IMR-90 (cell line): ENCODE measurements at regions not wholly inside any gene's neighbourhood (a gene's known extent, or its start where the extent isn't known, plus 50 kb on each side); places are given as distances from the start of the nearest gene placed in this dataset.

Experiments
- ATAC-seq: fragments of 200-7000 bp; cut with Tn5 transposase; 2 replicates; pipeline ENCODE4 v1.9.1; 2020; ENCODE audit warnings: low read depth, mild to moderate bottlenecking, moderate library complexity
- BruUV-seq: library from RNA; stranded (reverse); fragments of 400-500 nt; replicated peaks from 2 replicates; lab custom pipeline; 2021; lab: Mats Ljungman, UMichigan
- CTCF ChIA-PET: fragments of 300-600 bp; formaldehyde crosslinking; extraction: SDS; loops from one replicate; lab custom pipeline; 2021; ENCODE audit warnings: antibody characterized with exemption; lab: Yijun Ruan, JAX
- POLR2A ChIA-PET: fragments of 300-600 bp; sonication (Branson Sonifier 250); formaldehyde crosslinking; loops from one replicate; lab custom pipeline; 2022; ENCODE audit warnings: antibody characterized with exemption; ENCODE audit not compliant: unreplicated experiment; lab: Charles Lee
- DNase-seq: peaks from one replicate; pipeline ENCODE4 v3.0.0; 2013
- H2AFZ ChIP-seq: replicated peaks from 2 replicates; pipeline ENCODE3; 2013; ENCODE audit warnings: low read length, mild to moderate bottlenecking; ENCODE audit not compliant: poor library complexity
- H2AK5ac ChIP-seq: 2 replicates; pipeline ENCODE4 v1.6.1; 2013; ENCODE audit warnings: low read depth, low read length, inconsistent platforms
- H2AK9ac ChIP-seq: replicated peaks from 2 replicates; pipeline ENCODE3; 2013; ENCODE audit warnings: mild to moderate bottlenecking, low read depth, low read length, moderate library complexity; ENCODE audit not compliant: poor library complexity
- H2BK120ac ChIP-seq: 2 replicates; pipeline ENCODE4 v1.6.1; 2013; ENCODE audit warnings: low read depth, low read length, inconsistent platforms
- H2BK15ac ChIP-seq: 3 replicates; pipeline ENCODE4 v1.6.1; 2013; ENCODE audit warnings: low read depth, low read length, inconsistent platforms
- H2BK20ac ChIP-seq: 2 replicates; pipeline ENCODE4 v1.6.1; 2013; ENCODE audit warnings: low read depth, mild to moderate bottlenecking, inconsistent platforms, low read length, moderate library complexity
- H2BK5ac ChIP-seq: 2 replicates; pipeline ENCODE4 v1.6.1; 2013; ENCODE audit warnings: mild to moderate bottlenecking, low read depth, low read length, inconsistent platforms; ENCODE audit not compliant: poor library complexity, severe bottlenecking
- H3K14ac ChIP-seq: replicated peaks from 2 replicates; pipeline ENCODE4 v1.6.1; 2013; ENCODE audit warnings: low read depth, low read length, inconsistent platforms
- H3K18ac ChIP-seq: 2 replicates; pipeline ENCODE4 v1.6.1; 2013; ENCODE audit warnings: low read depth, low read length, control low read depth
- H3K23ac ChIP-seq: 2 replicates; pipeline ENCODE4 v1.6.1; 2013; ENCODE audit warnings: low read depth, low read length, inconsistent platforms
- H3K27ac ChIP-seq: 2 replicates; pipeline ENCODE4 v1.5.1; 2013; ENCODE audit warnings: mild to moderate bottlenecking, control low read depth, low read length; ENCODE audit not compliant: insufficient read depth
- H3K27me3 ChIP-seq: 2 replicates; pipeline ENCODE4 v1.6.1; 2013; ENCODE audit warnings: low read length; ENCODE audit not compliant: control insufficient read depth, insufficient read depth
- H3K36me3 ChIP-seq: 2 replicates; pipeline ENCODE4 v1.6.1; 2013; ENCODE audit warnings: low read length, mixed read lengths; ENCODE audit not compliant: control insufficient read depth, insufficient read depth
- H3K4ac ChIP-seq: 2 replicates; pipeline ENCODE4 v1.6.1; 2013; ENCODE audit warnings: low read depth, low read length, inconsistent platforms
- H3K4me1 ChIP-seq: 2 replicates; pipeline ENCODE4 v1.6.1; 2013; ENCODE audit warnings: low read length, mixed read lengths; ENCODE audit not compliant: control insufficient read depth, insufficient read depth
- H3K4me2 ChIP-seq: 2 replicates; pipeline ENCODE4 v1.6.1; 2013; ENCODE audit warnings: low read depth, mild to moderate bottlenecking, control low read depth, low read length, moderate library complexity
- H3K4me3 ChIP-seq: 2 replicates; pipeline ENCODE4 v1.5.1; 2013; ENCODE audit warnings: low read depth, mild to moderate bottlenecking, control low read depth, low read length, moderate library complexity; ENCODE audit not compliant: insufficient read depth
- H3K56ac ChIP-seq: 2 replicates; pipeline ENCODE4 v1.6.1; 2013; ENCODE audit warnings: low read length, inconsistent platforms; ENCODE audit not compliant: insufficient read depth; ENCODE audit errors: extremely low read depth
- H3K79me1 ChIP-seq, 2 experiments: 2 replicates each; pipeline ENCODE4 v1.6.1; 2013; ENCODE audit warnings: low read length in 2 of 2, inconsistent platforms in 1 of 2, low read depth in 1 of 2
- H3K9ac ChIP-seq: 2 replicates; pipeline ENCODE4 v1.6.1; 2013; ENCODE audit warnings: low read depth, low read length, control low read depth
- H3K9me1 ChIP-seq: 2 replicates; pipeline ENCODE4 v1.6.1; 2013; ENCODE audit warnings: low read length, inconsistent platforms; ENCODE audit not compliant: insufficient read depth
- H3K9me3 ChIP-seq: 2 replicates; pipeline ENCODE4 v1.6.1; 2013; ENCODE audit warnings: low read length; ENCODE audit not compliant: control insufficient read depth, insufficient read depth
- H4K20me1 ChIP-seq: 2 replicates; pipeline ENCODE4 v1.6.1; 2013; ENCODE audit warnings: low read length, inconsistent platforms; ENCODE audit not compliant: insufficient read depth
- H4K5ac ChIP-seq: 2 replicates; pipeline ENCODE4 v1.6.1; 2013; ENCODE audit warnings: mild to moderate bottlenecking, low read depth, low read length, control low read depth
- H4K8ac ChIP-seq, 2 experiments: 2 replicates each; pipeline ENCODE4 v1.6.1; 2013; ENCODE audit warnings: low read depth in 2 of 2, low read length in 2 of 2, control low read depth in 1 of 2, inconsistent platforms in 1 of 2
- H4K91ac ChIP-seq: 2 replicates; pipeline ENCODE4 v1.6.1; 2013; ENCODE audit warnings: low read depth, low read length, inconsistent platforms; ENCODE audit not compliant: insufficient read depth
- BHLHE40 ChIP-seq: fragments of 150-350 bp; IDR thresholded peaks from 2 replicates; pipeline ENCODE4 v1.6.1; 2016; ENCODE audit warnings: mild to moderate bottlenecking, low read depth, low read length
- CEBPB ChIP-seq: IDR thresholded peaks from 2 replicates; pipeline ENCODE4 v1.6.1; 2012; ENCODE audit warnings: low read depth, low read length, improper control_type of control experiment
- CHD1 ChIP-seq: IDR thresholded peaks from 2 replicates; pipeline ENCODE4 v1.6.1; 2012; ENCODE audit warnings: low read depth, low read length, improper control_type of control experiment
- CTCF ChIP-seq: conservative IDR thresholded peaks from 2 replicates; pipeline ENCODE4 v1.5.1; 2012; ENCODE audit warnings: mild to moderate bottlenecking, low read depth, low read length, improper control_type of control experiment
- ELK1 ChIP-seq: fragments of 150-350 bp; IDR thresholded peaks from 2 replicates; pipeline ENCODE4 v1.6.1; 2016; ENCODE audit warnings: low read depth, mild to moderate bottlenecking, low read length, moderate library complexity, borderline replicate concordance
- FOS ChIP-seq: fragments of 150-350 bp; IDR thresholded peaks from 2 replicates; pipeline ENCODE4 v1.6.1; 2016; ENCODE audit warnings: low read depth, low read length
- MAFK ChIP-seq: IDR thresholded peaks from 2 replicates; pipeline ENCODE4 v1.6.1; 2012; ENCODE audit warnings: low read depth, low read length, improper control_type of control experiment
- MAZ ChIP-seq: IDR thresholded peaks from 2 replicates; pipeline ENCODE4 v1.6.1; 2012; ENCODE audit warnings: low read depth, mild to moderate bottlenecking, low read length, improper control_type of control experiment, moderate library complexity, borderline replicate concordance
- MXI1 ChIP-seq: IDR thresholded peaks from 2 replicates; pipeline ENCODE4 v1.6.1; 2012; ENCODE audit warnings: low read depth, mild to moderate bottlenecking, low read length, moderate library complexity, borderline replicate concordance
- NFE2L2 ChIP-seq: fragments of 150-350 bp; IDR thresholded peaks from 2 replicates; pipeline ENCODE4 v1.6.1; 2016; ENCODE audit warnings: low read depth, mild to moderate bottlenecking, low read length
- POLR2A ChIP-seq: IDR thresholded peaks from 2 replicates; pipeline ENCODE4 v1.6.1; 2012; ENCODE audit warnings: mild to moderate bottlenecking, low read depth, low read length
- RAD21 ChIP-seq: IDR thresholded peaks from 2 replicates; pipeline ENCODE4 v1.6.1; 2012; ENCODE audit warnings: low read length, improper control_type of control experiment
- RCOR1 ChIP-seq: IDR thresholded peaks from 2 replicates; pipeline ENCODE4 v1.6.1; 2012; ENCODE audit warnings: mild to moderate bottlenecking, low read length, improper control_type of control experiment; ENCODE audit not compliant: insufficient replicate concordance
- RFX5 ChIP-seq: IDR thresholded peaks from 2 replicates; pipeline ENCODE4 v1.8.0; 2012; ENCODE audit warnings: low read depth, mild to moderate bottlenecking, low read length, moderate library complexity
- SMC3 ChIP-seq: fragments of 150-350 bp; IDR thresholded peaks from 2 replicates; pipeline ENCODE4 v1.6.1; 2016; ENCODE audit warnings: low read depth, mild to moderate bottlenecking, antibody characterized with exemption, low read length, moderate library complexity
- USF2 ChIP-seq: fragments of 150-350 bp; IDR thresholded peaks from 2 replicates; pipeline ENCODE4 v1.6.1; 2017; ENCODE audit warnings: mild to moderate bottlenecking, antibody characterized with exemption, low read length, low read depth
- WGBS, 2 experiments: methylation state at CpG; one replicate each; pipeline versions ENCODE4 v1.1.5 to v1.1.7; 2013; ENCODE audit warnings: missing lambda C conversion rate in 2 of 2; ENCODE audit not compliant: insufficient read length in 1 of 2; ENCODE audit errors: extremely low coverage in 2 of 2; 5-methylcytosine and 5-hydroxymethylcytosine counted together
- dilution Hi-C: fragments of 300-500 bp; cut with HindIII; formaldehyde crosslinking; loops from one replicate; pipeline ENCODE4 v1.14.3; 2018; ENCODE audit warnings: low sequenced_read_pairs; ENCODE audit not compliant: unreplicated experiment
- in situ Hi-C: fragments of 300-500 bp; cut with MboI; formaldehyde crosslinking; loops from 3 replicates; pipeline ENCODE4 v1.14.3; 2019; ENCODE audit warnings: low sequenced_read_pairs, inconsistent platforms, mixed read lengths
- intact Hi-C: fragments of 100-400 bp; cut with micrococcal nuclease; formaldehyde crosslinking; loops from 2 replicates; pipeline ENCODE4 v1.10.0; 2022

- Histone ChIP-seq H3K36me3 (no peaks in the 10 kb centered on the region), H2AFZ (no peak overlapping the region), H3K9me1 (no peaks in the 10 kb centered on the region), H3K27me3 (no peaks in the 10 kb centered on the region), H2AK9ac (no peak overlapping the region), H3K23ac (no peak overlapping the region), H4K5ac (no peak overlapping the region), H2BK15ac (no peak overlapping the region), H4K20me1 (no peaks in the 10 kb centered on the region), H4K8ac (no peak overlapping the region), H4K91ac (no peak overlapping the region), H3K4me3 (no peak overlapping the region), H3K9me3 (no peaks in the 10 kb centered on the region; the same call in 1 of the 2 replicates), H3K27ac (no peak overlapping the region), H3K14ac (no peak overlapping the region), H3K18ac (no peak overlapping the region), H3K79me1 (no peaks in the 10 kb centered on the region), H2BK5ac (no peak overlapping the region), H2BK20ac (no peak overlapping the region), H3K4me1 (no peaks in the 10 kb centered on the region), H2BK120ac (no peak overlapping the region), H3K9ac (no peak overlapping the region), H2AK5ac (no peak overlapping the region), H3K4ac (no peak overlapping the region), H3K56ac (no peak overlapping the region), H3K4me2 (no peak overlapping the region)
- ATAC-seq (no peak), DNase-seq (no peak)
- ChIA-PET POLR2A (no interaction called here), CTCF (no interaction called here)
- no CpG with 5 or more reads among the region's 3 CpGs for WGBS, 2 experiments
- no TSS peak for BruUV-seq
- dilution Hi-C loops: no loop called here
- in situ Hi-C loops: no loop called here
- intact Hi-C loops: no loop called here
- TF ChIP-seq CTCF (no peak), RAD21 (no peak), CEBPB (no peak), CHD1 (no peak), BHLHE40 (no peak), MAFK (no peak), FOS (no peak), SMC3 (no peak), MAZ (no peak), NFE2L2 (no peak), MXI1 (no peak), RCOR1 (no peak), POLR2A (no peak), USF2 (no peak), ELK1 (no peak), RFX5 (no peak)
Observed at GRCh38 chr4:60117726-60118323, 1082.3 kb upstream of the ADGRL3 start.
